ENCODE measurements at regions not wholly inside any gene's neighbourhood (a gene's known extent, or its start where the extent isn't known, plus 50 kb on each side); places are given as distances from the start of the nearest gene placed in this dataset.

DNA sequence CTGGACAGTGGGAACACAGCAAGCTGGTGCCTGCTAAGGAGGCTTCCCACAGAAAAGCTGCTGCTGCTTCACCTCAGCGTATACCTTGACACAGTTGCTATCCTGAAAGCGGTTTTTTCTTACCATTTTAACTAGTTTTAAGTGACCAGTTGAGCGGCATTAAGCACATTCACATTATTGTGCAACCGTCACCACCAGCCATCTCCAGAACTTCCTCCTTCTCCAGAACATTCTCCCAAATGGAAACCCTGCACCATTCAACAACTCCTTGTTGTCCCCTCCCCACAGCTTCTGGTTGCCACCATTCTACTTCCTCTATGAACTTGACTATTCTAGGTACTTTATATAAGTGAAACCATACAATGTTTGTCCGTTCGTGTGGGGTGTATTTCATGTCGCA lies 169.9 kb downstream of the SNX10 start:
- no peak overlapping the region for H3K4me2 ChIP-seq (ENCODE audit: insufficient read depth in 1 of 2, low read depth in 2 of 2, low read length in 2 of 2)
- no peaks in the 10 kb centered on the region for H3K79me2 ChIP-seq (ENCODE audit: control insufficient read depth in 1 of 2, insufficient read depth in 2 of 2, low read length in 2 of 2)
- no peak overlapping the region for H2BK5ac ChIP-seq (ENCODE audit: low read depth, low read length)
- H3K9me3 ChIP-seq (ENCODE audit: insufficient read depth in 2 of 2, low read depth in 1 of 2, low read length in 1 of 2): no peaks in the 10 kb centered on the region
- no peak overlapping the region for H2BK20ac ChIP-seq (ENCODE audit: low read length)
- no peak overlapping the region for H3K18ac ChIP-seq (ENCODE audit: extremely low read depth, low read length)
- no peak overlapping the region for H3K9ac ChIP-seq (replicated peaks in 1 of 4; ENCODE audit: extremely low read depth in 1 of 4, low read depth in 3 of 4, low read length in 3 of 4)
- no peaks in the 10 kb centered on the region for H3K4me1 ChIP-seq (replicated peaks in 1 of 4; ENCODE audit: control insufficient read depth in 3 of 4, insufficient read depth in 4 of 4, low read length in 3 of 4)
- H2AFZ ChIP-seq (ENCODE audit: low read length): no peak overlapping the region
- no peak overlapping the region for H2BK12ac ChIP-seq (ENCODE audit: low read depth, low read length)
- H3K4ac ChIP-seq (replicated peaks; ENCODE audit: insufficient read length, low read depth, low read length): no peak overlapping the region
- H3K27ac ChIP-seq (ENCODE audit: low read depth, low read length): no peak overlapping the region
- TF ChIP-seq RNF2 (IDR thresholded peaks at IDR 0.05; ENCODE audit: borderline replicate concordance, low read depth, low read length, missing control alignments, poor library complexity, severe bottlenecking) (no peak), BACH1 (IDR thresholded peaks at IDR 0.05; ENCODE audit: low read length) (no peak), RBBP5 (IDR thresholded peaks at IDR 0.05; ENCODE audit: borderline replicate concordance, low read depth, low read length) (no peak), CHD1 (IDR thresholded peaks at IDR 0.05; ENCODE audit: low read depth, low read length) (no peak), SUZ12 (IDR thresholded peaks at IDR 0.05; ENCODE audit: low read length) (no peak), NRF1 (IDR thresholded peaks at IDR 0.05; ENCODE audit: low read depth, low read length) (no peak)
- 97% methylated on average over 7 of the region's 7 CpGs; no CpG with 5 or more reads in 1 of the 2 experiments for WGBS, 2 experiments (ENCODE audit: extremely low coverage in 1 of 2, insufficient coverage in 1 of 2, insufficient read length in 1 of 2, insufficient replicate concordance in 2 of 2, low coverage in 1 of 2, low lambda C conversion rate in 2 of 2, missing lambda C conversion rate in 1 of 2)
- no peak overlapping the region for H3K56ac ChIP-seq (replicated peaks; ENCODE audit: insufficient read length, low read depth, low read length)
- H4K91ac ChIP-seq (replicated peaks; ENCODE audit: insufficient read length, low read length): no peak overlapping the region
- H3K27me3 ChIP-seq (replicated peaks in 1 of 4; ENCODE audit: control insufficient read depth in 3 of 4, extremely low read depth in 1 of 4, insufficient read depth in 3 of 4, low read length in 3 of 4): no peaks in the 10 kb centered on the region
- H3K36me3 ChIP-seq (ENCODE audit: control insufficient read depth in 2 of 4, insufficient read depth in 4 of 4, low read length in 3 of 4): no peaks in the 10 kb centered on the region
- CTCF ChIA-PET (ENCODE audit: partially characterized antibody): no interaction called here
- H3K79me1 ChIP-seq (ENCODE audit: low read depth, low read length): no peaks in the 10 kb centered on the region
- no peak overlapping the region for H3K23ac ChIP-seq (ENCODE audit: insufficient read length)
- H2AK5ac ChIP-seq (ENCODE audit: low read depth, low read length): no peak overlapping the region
- H4K20me1 ChIP-seq (replicated peaks in 1 of 2; ENCODE audit: control insufficient read depth in 1 of 2, insufficient read depth in 2 of 2, low read length in 2 of 2): no peaks in the 10 kb centered on the region
- FAIRE-seq: no peak
- POLR2A ChIA-PET (ENCODE audit: partially characterized antibody): interaction anchor here (1.0 kb wide), 1 partner anchor 22 kb away, joined by 4 read pairs; no protein-coding TSS in a partner anchor
- no peak for DNase-seq (ENCODE audit: low read depth in 1 of 2, low spot score in 2 of 2)
- peaks cover 2% of the 10 kb centered on the region; the same call in 1 of the 2 replicates for H3K23me2 ChIP-seq (ENCODE audit: low read depth, low read length)
- H3K14ac ChIP-seq (ENCODE audit: insufficient read length): no peak overlapping the region
- H4K8ac ChIP-seq (ENCODE audit: extremely low read depth, insufficient read depth, low read length): no peak overlapping the region
- no peak overlapping the region for H2BK15ac ChIP-seq (ENCODE audit: low read length)
- no peak overlapping the region for H2BK120ac ChIP-seq (replicated peaks; ENCODE audit: low read depth, low read length)
- no peak overlapping the region for H4K5ac ChIP-seq (ENCODE audit: insufficient read length, low read depth, low read length)
- H3K4me3 ChIP-seq (ENCODE audit: extremely low read depth in 1 of 4, insufficient read depth in 2 of 4, low read depth in 3 of 4, low read length in 4 of 4): no peak overlapping the region
